ENCODE measurements at regions not wholly inside any gene's neighbourhood (a gene's known extent, or its start where the extent isn't known, plus 50 kb on each side); places are given as distances from the start of the nearest gene placed in this dataset.
"Not testable (repeated sequence)": the region's sequence is repeated elsewhere in the genome, so short reads cannot be mapped to it uniquely, and the experiment has no call there.

- DNase-seq, result no peak
Measured at GRCh38 chr7:81211934-81212320, 293.1 kb upstream of the SEMA3C start.

DNA sequence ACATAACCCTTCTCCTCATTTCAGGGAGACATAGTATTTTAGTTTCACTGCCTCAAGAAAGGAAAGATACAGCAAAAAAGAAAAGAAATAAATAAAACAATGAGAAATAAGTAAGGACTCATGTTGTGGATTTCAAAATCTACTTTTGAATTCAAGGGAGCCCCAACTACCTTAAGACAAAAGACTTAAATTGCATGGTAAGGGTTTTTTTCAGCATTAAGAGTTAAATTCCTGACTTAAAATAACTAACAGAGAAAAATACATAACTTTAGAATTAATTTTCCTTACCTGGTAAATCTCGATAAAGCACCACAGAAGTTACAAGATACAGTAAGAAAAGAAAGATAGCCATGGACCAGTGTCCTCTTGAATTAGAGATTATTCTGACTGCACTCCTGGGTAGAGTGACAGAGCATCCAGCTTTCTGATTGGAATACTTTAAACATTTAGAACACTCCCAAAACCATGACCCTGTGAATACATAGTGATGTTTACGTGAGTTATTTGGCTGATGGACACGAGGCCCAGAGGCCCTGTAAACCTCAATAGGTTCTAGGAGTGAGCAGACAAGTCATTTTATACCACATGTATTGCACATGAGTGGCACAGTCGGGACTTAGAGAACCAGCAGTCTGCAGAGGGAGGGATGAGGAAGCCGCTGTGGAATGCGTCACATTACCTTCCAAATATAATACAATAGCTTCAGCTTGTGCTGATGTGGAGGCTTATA, 292.5 kb upstream of the SEMA3C start:
- DNase-seq, result no peak

DNA sequence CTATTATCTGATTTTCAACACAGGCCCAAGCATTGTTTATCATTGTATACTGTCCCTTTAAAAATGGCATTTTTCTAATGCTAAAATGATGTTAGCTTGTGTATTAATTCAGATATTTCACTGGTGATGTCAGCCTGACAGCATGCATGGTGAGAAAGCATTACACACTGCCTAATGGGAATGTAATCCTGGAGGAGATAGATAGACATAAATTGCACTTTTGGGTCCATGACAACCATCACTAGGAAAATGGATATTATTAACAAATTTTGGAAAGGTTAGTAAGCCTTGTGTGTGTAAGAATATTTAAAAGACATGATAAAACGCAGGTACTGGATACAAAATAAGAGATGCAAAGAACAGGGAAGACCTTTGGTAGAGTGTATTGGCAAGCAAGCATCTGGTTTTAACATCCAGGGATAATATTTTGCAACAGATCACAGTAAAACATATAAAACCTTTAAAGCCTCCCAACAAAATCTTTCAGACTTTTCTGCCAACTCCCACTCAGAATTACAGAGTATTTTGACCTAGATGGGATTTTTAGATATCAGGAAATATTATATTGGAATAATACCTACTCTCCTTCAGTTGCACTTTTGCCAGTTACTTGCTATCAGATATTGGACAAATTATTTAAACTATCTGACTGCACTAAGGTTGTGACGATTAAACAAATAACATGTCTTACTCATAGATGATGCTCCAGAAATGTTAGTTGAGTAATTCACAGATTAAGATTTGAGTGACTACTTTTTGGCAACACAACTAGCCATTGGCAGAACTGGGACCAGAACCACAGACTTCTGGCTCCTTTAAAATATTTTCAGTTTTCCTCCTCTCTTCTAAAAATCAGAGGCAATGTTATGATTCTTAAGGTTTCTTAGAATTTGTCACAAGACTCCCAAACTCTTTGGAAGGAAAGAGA, 291.6 kb upstream of the SEMA3C start:
- DNase-seq, result no peak

- DNase-seq, result no peak
Measured at GRCh38 chr7:81209059-81209458, 290.2 kb upstream of the SEMA3C start.

GRCh38 chr7:81207801-81208200, 288.9 kb upstream of the SEMA3C start:
- no peak for DNase-seq

GRCh38 chr7:81206667-81207360, 288.0 kb upstream of the SEMA3C start:
- no peak for DNase-seq

GRCh38 chr7:81206217-81206616, 287.4 kb upstream of the SEMA3C start:
- DNase-seq, result no peak

- no peak for DNase-seq
Measured at GRCh38 chr7:81201188-81201587, 282.3 kb upstream of the SEMA3C start.

DNA sequence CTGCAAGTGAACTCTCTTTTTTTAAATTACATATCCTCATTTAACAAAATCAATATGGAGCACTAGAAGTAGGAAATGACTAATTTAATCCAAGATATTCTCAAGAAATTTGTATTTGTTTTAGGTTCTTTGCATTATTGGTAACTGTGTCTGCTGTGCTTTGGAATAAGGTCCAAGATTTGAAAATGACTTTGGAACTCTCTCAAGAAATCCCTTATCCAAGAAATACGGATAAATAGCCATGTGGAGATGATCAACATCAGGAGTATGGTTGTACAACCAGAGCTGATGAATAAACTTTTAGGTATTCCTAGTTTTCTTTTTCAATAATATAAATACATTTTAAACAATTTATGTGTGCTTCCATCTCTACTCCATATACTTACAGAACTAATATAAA, 279.9 kb upstream of the SEMA3C start:
- DNase-seq, result no peak

DNA sequence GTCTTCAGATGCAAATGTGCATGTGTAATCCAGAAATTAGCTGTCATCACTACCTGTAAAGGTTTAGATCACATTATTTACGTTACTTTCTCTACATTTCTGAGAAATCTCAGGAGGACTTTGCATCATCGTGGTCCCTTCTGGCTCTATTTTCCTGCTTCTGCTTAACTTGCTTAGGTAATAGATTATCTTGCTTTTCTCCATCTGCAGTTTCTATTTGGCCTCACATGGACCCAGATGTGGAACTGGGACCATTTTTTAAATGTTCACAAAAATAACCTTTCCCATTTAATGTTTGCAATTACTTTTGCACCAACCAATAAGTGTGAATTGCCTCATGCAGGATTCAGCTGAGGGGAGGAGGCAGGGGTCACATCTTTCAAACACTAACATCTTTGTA, 278.4 kb upstream of the SEMA3C start:
- DNase-seq, result no peak

- DNase-seq, result no peak
Measured at GRCh38 chr7:81195033-81195432, 276.2 kb upstream of the SEMA3C start.

DNA sequence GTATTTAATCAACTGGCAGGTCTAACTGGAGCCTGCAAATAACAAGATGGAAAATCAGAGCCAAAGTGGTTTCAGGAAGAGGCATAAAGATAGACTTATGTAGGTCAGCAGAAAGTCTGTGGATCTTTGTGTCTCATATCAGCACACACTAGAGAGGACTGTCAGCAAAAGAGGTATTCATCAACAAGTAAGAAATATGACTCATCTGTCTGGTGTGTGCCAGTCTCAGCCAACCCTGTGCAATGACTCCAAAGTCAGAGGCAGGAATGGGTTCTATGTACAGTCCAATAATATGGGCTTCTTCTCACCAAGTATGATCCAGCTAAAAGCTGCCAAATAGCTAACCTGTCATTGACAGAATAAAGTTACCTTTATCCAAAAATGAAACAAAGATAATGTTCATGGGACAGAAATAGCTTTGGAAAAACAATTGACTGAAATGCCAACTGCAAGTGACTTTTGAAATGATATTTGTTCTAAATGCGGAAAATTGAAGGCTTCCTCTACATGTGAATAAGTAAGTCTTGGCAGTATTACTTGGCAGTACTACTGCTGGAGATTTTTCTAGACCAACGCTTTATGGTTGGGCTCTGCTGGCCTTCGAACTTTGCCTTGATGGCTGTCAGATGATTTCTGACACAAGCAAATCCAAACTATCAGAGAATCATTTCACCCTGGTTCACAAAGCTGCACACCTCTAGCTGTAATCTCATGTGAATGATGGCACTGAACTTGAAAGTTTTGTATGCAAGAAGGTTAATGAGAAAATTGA, 272.3 kb upstream of the SEMA3C start:
- no peak for DNase-seq

DNA sequence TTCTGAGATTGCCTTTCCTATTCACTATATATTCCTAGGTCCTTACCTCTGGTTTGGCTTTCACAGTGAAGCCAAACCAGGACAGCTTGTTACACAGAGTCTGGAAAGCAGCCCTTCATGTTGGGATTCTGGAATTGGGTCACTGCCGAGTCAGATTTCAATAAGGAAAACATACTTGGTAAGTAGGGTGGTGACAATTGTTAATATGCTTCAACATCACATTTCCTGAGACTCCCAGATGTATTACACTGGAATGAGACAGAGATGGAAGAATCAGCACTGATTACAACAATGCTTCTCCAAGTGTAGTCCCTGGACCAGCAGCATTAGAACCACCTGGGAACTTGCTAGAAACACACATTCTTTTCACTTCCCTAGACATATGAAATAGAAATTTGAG, 268.9 kb upstream of the SEMA3C start:
- no peak for DNase-seq

DNA sequence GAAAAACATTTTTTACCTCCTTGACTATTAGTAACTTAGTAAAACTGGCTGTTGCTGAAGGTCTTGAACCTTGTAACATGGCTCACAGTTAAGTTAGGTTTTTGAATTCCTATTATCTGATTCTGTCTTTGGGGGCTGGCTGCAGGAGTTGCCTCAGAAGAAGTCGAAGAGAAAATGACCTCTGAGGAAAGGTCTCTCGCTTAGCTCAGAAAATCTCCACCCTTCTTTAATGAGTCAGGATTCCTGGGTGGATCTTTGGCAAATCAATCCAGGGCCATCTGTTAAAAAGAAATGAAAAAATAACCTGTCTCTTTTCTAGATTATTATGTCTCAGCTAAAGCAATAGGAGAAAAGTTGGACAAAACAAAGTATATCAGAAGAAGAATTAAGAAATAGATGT, 267.8 kb upstream of the SEMA3C start:
- DNase-seq, result no peak

- DNase-seq, result no peak
Measured at GRCh38 chr7:81185072-81185471, 266.2 kb upstream of the SEMA3C start.

DNA sequence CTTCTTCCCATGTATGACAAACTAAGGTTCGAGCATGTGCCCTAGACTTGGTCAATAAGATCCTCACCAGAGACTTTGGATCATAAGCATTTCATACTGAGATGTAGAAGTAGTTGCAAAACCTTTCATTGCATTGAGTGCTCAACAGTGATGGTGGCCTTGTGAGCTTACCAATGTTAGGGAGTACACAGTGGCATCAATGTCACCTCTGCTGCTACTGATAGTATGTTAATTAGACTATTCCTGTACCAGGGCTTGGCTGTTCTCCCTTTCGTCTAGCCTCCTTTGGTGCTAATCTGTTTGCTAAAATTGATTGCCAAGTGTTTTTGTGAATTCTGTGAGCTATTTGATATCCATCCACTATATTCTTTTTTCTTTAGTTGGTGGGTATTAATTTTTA, 264.5 kb upstream of the SEMA3C start:
- no peak for DNase-seq

DNA sequence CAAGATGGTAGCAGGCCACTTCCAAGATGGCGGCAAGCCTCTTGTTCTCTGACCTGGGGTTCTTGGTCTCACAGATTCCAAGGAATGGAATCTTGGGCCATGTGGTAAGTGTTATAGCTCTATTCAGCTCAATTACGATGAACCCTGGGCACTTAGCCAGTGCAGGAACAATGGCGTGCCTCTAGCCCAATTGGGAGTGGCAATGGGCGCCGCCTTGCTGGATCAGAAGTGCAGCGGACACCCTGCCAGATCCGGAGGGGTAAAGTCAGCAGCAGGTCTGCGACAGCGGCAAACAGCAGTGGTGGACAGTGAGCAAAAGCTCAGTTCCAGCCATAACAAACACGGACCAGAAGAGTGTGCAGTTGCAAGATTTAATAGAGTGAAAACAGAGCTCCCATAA, 263.2 kb upstream of the SEMA3C start:
- not testable (repeated sequence) for DNase-seq

- no peak for DNase-seq
Measured at GRCh38 chr7:81181066-81181465, 262.2 kb upstream of the SEMA3C start.

- DNase-seq, result no peak
Measured at GRCh38 chr7:81180573-81180972, 261.7 kb upstream of the SEMA3C start.

GRCh38 chr7:81175275-81175940, 256.6 kb upstream of the SEMA3C start:
- DNase-seq, result no peak

DNA sequence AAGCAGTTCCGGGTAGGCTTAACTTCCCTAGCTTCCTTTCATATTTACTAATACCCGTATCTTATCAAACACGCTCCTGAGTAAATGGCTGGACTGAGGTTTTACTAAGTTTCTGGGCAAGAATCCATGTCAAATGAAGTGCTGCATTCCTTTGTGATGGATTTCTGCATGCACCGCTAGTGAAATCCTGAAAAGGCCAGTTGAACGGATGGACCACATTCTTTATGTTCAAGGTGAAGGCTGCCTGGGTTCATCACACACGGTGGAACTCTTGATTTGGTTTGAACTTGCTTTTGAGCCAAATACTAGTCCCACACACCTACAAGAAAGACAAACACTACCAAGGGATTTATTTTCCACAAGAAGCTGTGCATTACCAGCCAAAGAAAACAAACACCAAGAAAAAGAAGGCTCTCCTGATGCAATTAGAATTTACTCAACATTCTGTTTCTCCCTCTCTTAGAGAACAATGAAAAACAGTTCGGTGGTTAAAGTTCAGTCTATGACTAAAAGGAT, 255.0 kb upstream of the SEMA3C start:
- DNase-seq, result no peak

DNA sequence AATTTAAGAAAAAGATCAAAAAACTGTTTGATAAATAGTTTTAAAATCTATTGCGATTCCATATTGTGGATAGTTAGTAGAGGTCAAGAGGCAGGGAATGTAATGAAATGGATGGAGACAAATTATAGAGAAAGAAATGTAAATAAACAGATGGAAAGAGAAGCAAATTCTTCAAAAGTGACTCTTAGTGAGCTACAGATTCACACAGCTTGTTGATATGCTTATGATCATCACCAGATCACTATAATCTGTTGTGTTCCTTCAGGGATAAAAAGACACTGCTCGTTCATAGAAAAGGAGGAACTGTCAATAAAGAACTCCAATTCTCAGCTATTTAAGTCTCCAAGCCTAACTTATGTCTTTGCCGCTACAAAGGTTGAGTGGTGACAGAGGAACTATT, 251.4 kb upstream of the SEMA3C start:
- no peak for DNase-seq
